Tibial artery (tissue), 4 donors: ENCODE measurements at regions not wholly inside any gene's neighbourhood (a gene's known extent, or its start where the extent isn't known, plus 50 kb on each side); places are given as distances from the start of the nearest gene placed in this dataset.

Experiments used
- DNase-seq, 2 donors: peaks; one replicate each; pipeline ENCODE4 v3.0.0-alpha.2; 2019
- H3K27ac ChIP-seq, 2 donors: fragments of 200-600 bp; sonication (generic) in 1 of 2; 1 replicate in 1 of 2; 2 replicates in 1 of 2; pipeline ENCODE4 v1.5.1; 2018 to 2019; ENCODE audit warnings: mild to moderate bottlenecking in 1 of 2
- H3K27me3 ChIP-seq, 2 donors: fragments of 200-600 bp; sonication (generic) in 1 of 2; one replicate each; pipeline versions ENCODE4 v1.5.1 to v1.6.0; 2016 to 2019
- H3K36me3 ChIP-seq, 3 donors: fragments of 200-600 bp; sonication (generic) in 2 of 3; one replicate each; pipeline ENCODE4 v1.5.1; 2016 to 2019; ENCODE audit warnings: mild to moderate bottlenecking in 2 of 3
- H3K4me1 ChIP-seq, 4 donors: fragments of 200-600 bp; sonication (generic) in 2 of 4; 1 replicate in 3 of 4; 2 replicates in 1 of 4; pipeline ENCODE4 v1.5.1; 2016 to 2019
- H3K4me3 ChIP-seq, 2 donors: fragments of 200-600 bp; sonication (generic) in 1 of 2; 1 replicate in 1 of 2; 2 replicates in 1 of 2; pipeline ENCODE4 v1.5.1; 2018 to 2019; ENCODE audit warnings: mild to moderate bottlenecking in 2 of 2
- H3K9me3 ChIP-seq, 3 donors: fragments of 200-600 bp; sonication (generic) in 1 of 3; one replicate each; pipeline ENCODE4 v1.5.1; 2016 to 2019
- intact Hi-C: fragments of 100-400 bp; cut with DNase I; formaldehyde crosslinking; loops from one replicate; pipeline ENCODE4 v1.15.0; 2023; ENCODE audit warnings: low total_unique reads
- TF ChIP-seq, protein P1 (sequence below), 2 experiments: fragments of 200-600 bp in 1 of 2; fragments of 450-650 bp in 1 of 2; IDR thresholded peaks; one replicate each; pipeline ENCODE4 v1.5.1; 2017 to 2019; ENCODE audit warnings: antibody characterized with exemption in 2 of 2, mild to moderate bottlenecking in 1 of 2, moderate library complexity in 1 of 2

- intact Hi-C loops = no loop called here
- TF ChIP-seq, protein P1, sequence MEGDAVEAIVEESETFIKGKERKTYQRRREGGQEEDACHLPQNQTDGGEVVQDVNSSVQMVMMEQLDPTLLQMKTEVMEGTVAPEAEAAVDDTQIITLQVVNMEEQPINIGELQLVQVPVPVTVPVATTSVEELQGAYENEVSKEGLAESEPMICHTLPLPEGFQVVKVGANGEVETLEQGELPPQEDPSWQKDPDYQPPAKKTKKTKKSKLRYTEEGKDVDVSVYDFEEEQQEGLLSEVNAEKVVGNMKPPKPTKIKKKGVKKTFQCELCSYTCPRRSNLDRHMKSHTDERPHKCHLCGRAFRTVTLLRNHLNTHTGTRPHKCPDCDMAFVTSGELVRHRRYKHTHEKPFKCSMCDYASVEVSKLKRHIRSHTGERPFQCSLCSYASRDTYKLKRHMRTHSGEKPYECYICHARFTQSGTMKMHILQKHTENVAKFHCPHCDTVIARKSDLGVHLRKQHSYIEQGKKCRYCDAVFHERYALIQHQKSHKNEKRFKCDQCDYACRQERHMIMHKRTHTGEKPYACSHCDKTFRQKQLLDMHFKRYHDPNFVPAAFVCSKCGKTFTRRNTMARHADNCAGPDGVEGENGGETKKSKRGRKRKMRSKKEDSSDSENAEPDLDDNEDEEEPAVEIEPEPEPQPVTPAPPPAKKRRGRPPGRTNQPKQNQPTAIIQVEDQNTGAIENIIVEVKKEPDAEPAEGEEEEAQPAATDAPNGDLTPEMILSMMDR (IDR thresholded peaks at IDR 0.05) = no peak
- no peak overlapping the region for H3K27ac ChIP-seq
- H3K27me3 ChIP-seq = no peaks in the 10 kb centered on the region
- no peaks in the 10 kb centered on the region for H3K9me3 ChIP-seq
- peaks cover 0 to 12% (median 9%) of the 10 kb centered on the region in 4 donors for H3K4me1 ChIP-seq
- H3K36me3 ChIP-seq = no peaks in the 10 kb centered on the region
- no peak for DNase-seq
- no peak overlapping the region for H3K4me3 ChIP-seq
Measured at GRCh38 chrX:150158554-150159332, 204.4 kb upstream of the MAMLD1 start.

- peaks cover 0 to 12% (median 9%) of the 10 kb centered on the region in 4 donors for H3K4me1 ChIP-seq
- no peak overlapping the region for H3K4me3 ChIP-seq
- no peak overlapping the region for H3K27ac ChIP-seq
- intact Hi-C loops = no loop called here
- no peaks in the 10 kb centered on the region for H3K9me3 ChIP-seq
- no peak for DNase-seq
- no peaks in the 10 kb centered on the region for H3K36me3 ChIP-seq
- TF ChIP-seq, protein P1 (IDR thresholded peaks at IDR 0.05) = no peak
- no peaks in the 10 kb centered on the region for H3K27me3 ChIP-seq
Measured at GRCh38 chrX:150159537-150159936, 203.6 kb upstream of the MAMLD1 start.

- Histone ChIP-seq H3K27ac (no peak overlapping the region), H3K36me3 (no peaks in the 10 kb centered on the region), H3K9me3 (no peaks in the 10 kb centered on the region), H3K4me3 (no peak overlapping the region), H3K27me3 (no peaks in the 10 kb centered on the region), H3K4me1 (peaks cover 0 to 7% (median 6%) of the 10 kb centered on the region in 4 donors)
- intact Hi-C loops = no loop called here
- TF ChIP-seq, protein P1 (IDR thresholded peaks at IDR 0.05) = no peak
- no peak for DNase-seq
Measured at GRCh38 chrX:150160656-150161055, 202.5 kb upstream of the MAMLD1 start.

GRCh38 chrX:150161193-150161592, 201.9 kb upstream of the MAMLD1 start:
- Histone ChIP-seq H3K27me3 (no peaks in the 10 kb centered on the region), H3K4me3 (no peak overlapping the region), H3K27ac (no peak overlapping the region), H3K9me3 (no peaks in the 10 kb centered on the region), H3K4me1 (peaks cover 0 to 3% (median 2%) of the 10 kb centered on the region in 4 donors), H3K36me3 (no peaks in the 10 kb centered on the region)
- intact Hi-C loops = no loop called here
- TF ChIP-seq, protein P1 (IDR thresholded peaks at IDR 0.05) = no peak
- no peak for DNase-seq

GRCh38 chrX:150162141-150162540, 201.0 kb upstream of the MAMLD1 start:
- Histone ChIP-seq H3K36me3 (no peaks in the 10 kb centered on the region), H3K4me3 (no peak overlapping the region), H3K4me1 (peaks cover 0 to 3% (median 2%) of the 10 kb centered on the region in 4 donors), H3K27ac (no peak overlapping the region), H3K27me3 (no peaks in the 10 kb centered on the region), H3K9me3 (no peaks in the 10 kb centered on the region)
- TF ChIP-seq, protein P1 (IDR thresholded peaks at IDR 0.05) = no peak
- DNase-seq = no peak
- intact Hi-C loops = no loop called here
